ENCODE measurements at regions not wholly inside any gene's neighbourhood (a gene's known extent, or its start where the extent isn't known, plus 50 kb on each side); places are given as distances from the start of the nearest gene placed in this dataset.

DNA sequence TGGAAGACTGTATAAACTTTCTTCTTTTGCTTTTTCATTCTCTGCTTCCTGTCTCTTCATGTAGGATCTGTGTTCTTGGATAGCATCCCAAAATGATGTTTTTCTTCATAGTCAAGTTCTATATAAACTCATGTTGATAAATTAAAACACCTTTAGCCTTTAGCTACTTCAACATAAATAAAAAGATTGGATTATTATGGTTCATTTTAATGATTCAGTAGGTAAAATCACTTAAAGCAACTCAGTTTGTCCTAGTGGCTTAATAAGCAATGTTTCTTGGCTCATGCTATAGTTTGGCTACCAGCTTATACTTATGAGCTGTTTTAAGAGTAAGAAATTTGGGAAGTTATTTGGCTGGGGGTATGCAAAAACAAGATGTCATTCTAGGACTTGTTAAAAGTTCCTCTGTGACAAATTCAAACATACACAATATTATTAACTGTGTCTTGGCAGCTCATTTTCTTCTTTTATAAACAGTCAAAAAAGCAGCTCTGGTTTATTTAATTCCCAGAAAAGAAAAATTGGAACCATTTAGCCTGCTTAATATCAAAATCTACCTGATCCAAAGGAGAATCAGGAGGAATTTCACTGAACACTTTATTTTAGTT, 111.4 kb downstream of the TMTC3 start:
- TF ChIP-seq TAF1 (CRISPR knock-in tag; IDR thresholded peaks at IDR 0.05) (no peak), CREB1 (IDR thresholded peaks at IDR 0.05) (no peak), CREB1 (CRISPR knock-in tag; IDR thresholded peaks at IDR 0.05) (no peak), ZNF180 (CRISPR knock-in tag; IDR thresholded peaks at IDR 0.05; ENCODE audit: borderline replicate concordance, low read depth) (no peak), EZH2 (conservative IDR thresholded peaks at IDR 0.05; ENCODE audit: low read depth, low read length) (no peak), POLR2A (IDR thresholded peaks at IDR 0.05; ENCODE audit: insufficient read depth in 1 of 2, low read depth in 2 of 2, low read length in 2 of 2) (no peak)
- TF ChIP-seq, protein P1, sequence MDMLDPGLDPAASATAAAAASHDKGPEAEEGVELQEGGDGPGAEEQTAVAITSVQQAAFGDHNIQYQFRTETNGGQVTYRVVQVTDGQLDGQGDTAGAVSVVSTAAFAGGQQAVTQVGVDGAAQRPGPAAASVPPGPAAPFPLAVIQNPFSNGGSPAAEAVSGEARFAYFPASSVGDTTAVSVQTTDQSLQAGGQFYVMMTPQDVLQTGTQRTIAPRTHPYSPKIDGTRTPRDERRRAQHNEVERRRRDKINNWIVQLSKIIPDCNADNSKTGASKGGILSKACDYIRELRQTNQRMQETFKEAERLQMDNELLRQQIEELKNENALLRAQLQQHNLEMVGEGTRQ (IDR thresholded peaks at IDR 0.05; ENCODE audit: low read depth, low read length), result no peak
- TF ChIP-seq, protein P1 (CRISPR knock-in tag; IDR thresholded peaks at IDR 0.05; ENCODE audit: borderline replicate concordance), result no peak
- TF ChIP-seq, protein P2, sequence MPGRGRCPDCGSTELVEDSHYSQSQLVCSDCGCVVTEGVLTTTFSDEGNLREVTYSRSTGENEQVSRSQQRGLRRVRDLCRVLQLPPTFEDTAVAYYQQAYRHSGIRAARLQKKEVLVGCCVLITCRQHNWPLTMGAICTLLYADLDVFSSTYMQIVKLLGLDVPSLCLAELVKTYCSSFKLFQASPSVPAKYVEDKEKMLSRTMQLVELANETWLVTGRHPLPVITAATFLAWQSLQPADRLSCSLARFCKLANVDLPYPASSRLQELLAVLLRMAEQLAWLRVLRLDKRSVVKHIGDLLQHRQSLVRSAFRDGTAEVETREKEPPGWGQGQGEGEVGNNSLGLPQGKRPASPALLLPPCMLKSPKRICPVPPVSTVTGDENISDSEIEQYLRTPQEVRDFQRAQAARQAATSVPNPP (CRISPR knock-in tag; IDR thresholded peaks at IDR 0.05), result no peak
- TF ChIP-seq, protein P3, sequence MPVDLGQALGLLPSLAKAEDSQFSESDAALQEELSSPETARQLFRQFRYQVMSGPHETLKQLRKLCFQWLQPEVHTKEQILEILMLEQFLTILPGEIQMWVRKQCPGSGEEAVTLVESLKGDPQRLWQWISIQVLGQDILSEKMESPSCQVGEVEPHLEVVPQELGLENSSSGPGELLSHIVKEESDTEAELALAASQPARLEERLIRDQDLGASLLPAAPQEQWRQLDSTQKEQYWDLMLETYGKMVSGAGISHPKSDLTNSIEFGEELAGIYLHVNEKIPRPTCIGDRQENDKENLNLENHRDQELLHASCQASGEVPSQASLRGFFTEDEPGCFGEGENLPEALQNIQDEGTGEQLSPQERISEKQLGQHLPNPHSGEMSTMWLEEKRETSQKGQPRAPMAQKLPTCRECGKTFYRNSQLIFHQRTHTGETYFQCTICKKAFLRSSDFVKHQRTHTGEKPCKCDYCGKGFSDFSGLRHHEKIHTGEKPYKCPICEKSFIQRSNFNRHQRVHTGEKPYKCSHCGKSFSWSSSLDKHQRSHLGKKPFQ (CRISPR knock-in tag; IDR thresholded peaks at IDR 0.05; ENCODE audit: insufficient replicate concordance), result no peak
